ENCODE measurements at regions not wholly inside any gene's neighbourhood (a gene's known extent, or its start where the extent isn't known, plus 50 kb on each side); places are given as distances from the start of the nearest gene placed in this dataset.
A peak's percentile ranks its signal among the peaks of the same experiment; 100 is the strongest.

DNA sequence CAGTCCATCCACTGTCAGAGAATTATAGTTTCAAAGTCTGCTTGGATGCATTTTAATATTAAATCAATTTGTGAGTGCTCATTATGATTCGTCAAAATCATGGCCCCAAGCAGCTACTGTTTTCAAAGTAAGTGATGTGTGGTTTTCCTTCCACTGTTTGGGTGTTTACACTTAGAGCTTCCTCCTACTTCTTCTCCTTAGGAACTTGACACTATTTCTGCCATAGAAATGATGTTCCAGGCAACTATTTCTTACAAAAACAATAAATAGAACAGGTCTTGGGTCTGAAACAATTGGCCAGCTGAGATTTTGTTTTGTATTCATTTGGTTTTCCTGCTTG, 132.8 kb upstream of the RAI14 start:
- DNase-seq (no peak), ATAC-seq (no peak)
- Mint-ChIP-seq H3K36me3 (no peaks in the 10 kb centered on the region), H3K4me1 (peaks cover 2% of the 10 kb centered on the region), H3K4me3 (no peak overlapping the region), H3K27ac (no peak overlapping the region), H3K9me3 (ENCODE audit: low read depth) (no peaks in the 10 kb centered on the region), H3K27me3 (peaks cover 6% of the 10 kb centered on the region)
- CTCF ChIA-PET = interaction anchor here (0.7 to 3.5 kb wide), 20 partner anchors 9 to 480 kb away, joined by 3 to 20 read pairs (median 4); no protein-coding TSS in a partner anchor

GRCh38 chr5:34524123-34524522, 132.0 kb upstream of the RAI14 start:
- no peaks in the 10 kb centered on the region for H3K36me3 Mint-ChIP-seq
- H3K4me1 Mint-ChIP-seq = peaks cover 2% of the 10 kb centered on the region
- DNase-seq = no peak
- peaks cover 3% of the 10 kb centered on the region for H3K27me3 Mint-ChIP-seq
- H3K4me3 Mint-ChIP-seq = no peak overlapping the region
- H3K27ac Mint-ChIP-seq = no peak overlapping the region
- CTCF ChIA-PET = interaction anchor here (0.7 to 3.5 kb wide), 11 partner anchors 9 to 479 kb away, joined by 3 to 20 read pairs (median 4); no protein-coding TSS in a partner anchor
- no peaks in the 10 kb centered on the region for H3K9me3 Mint-ChIP-seq (ENCODE audit: low read depth)
- no peak for ATAC-seq

DNA sequence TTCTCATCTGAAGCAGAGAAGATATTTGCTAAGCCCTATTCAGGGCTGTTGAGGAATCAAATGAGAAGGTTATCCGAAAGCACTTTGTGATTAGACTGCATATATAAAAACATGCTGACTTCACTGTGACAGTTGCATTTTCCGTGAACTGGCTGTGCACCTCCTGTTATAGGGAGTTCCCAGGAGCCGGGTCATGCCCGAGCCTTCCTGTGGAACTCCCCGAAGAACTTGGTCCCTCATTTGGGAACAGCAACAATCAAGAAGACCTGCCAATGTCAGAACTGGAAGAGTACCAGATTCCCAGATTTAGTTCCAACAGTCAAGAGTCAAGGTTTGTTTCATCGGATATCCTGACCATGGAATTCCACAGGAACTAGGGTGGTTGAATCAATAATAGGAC, 130.4 kb upstream of the RAI14 start:
- peaks cover 2% of the 10 kb centered on the region for H3K4me1 Mint-ChIP-seq
- no peak overlapping the region for H3K27ac Mint-ChIP-seq
- CTCF ChIA-PET = interaction anchor here (3.4 to 3.5 kb wide), 2 partner anchors 373 to 478 kb away, joined by 19 to 20 read pairs; no protein-coding TSS in a partner anchor
- H3K36me3 Mint-ChIP-seq = no peaks in the 10 kb centered on the region
- H3K27me3 Mint-ChIP-seq = no peaks in the 10 kb centered on the region
- ATAC-seq (no peak), DNase-seq (no peak)
- no peaks in the 10 kb centered on the region for H3K9me3 Mint-ChIP-seq (ENCODE audit: low read depth)
- H3K4me3 Mint-ChIP-seq = no peak overlapping the region

DNA sequence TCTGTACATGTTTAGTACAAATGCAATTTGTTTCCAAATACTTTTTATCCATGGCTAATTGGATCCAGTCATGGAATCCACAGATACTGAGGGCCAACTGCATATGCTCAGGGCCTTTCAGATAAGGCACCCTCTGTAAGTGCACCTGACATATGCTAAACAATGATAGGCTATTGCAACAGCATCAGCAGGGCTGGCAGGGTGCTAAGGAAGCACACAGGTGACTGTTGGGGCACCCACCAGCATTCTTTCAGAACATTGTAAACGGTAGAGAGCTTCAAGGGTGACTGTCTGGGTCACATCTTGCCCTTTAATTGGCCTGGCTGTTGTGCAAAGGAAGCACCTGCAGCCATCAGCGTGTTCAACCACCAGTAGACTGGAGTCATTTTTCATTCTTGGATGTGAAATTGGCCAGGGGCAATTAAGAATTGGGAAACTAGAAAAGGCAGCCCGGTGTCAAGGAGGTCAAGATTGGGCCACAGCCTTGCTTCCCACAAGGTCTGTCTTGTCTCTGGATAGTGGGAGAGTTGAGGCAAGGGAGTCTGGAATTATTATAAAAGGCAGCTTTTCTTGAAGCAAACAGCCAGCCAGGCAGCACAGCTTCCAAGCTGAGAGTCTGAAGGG, 129.3 kb upstream of the RAI14 start:
- H3K36me3 Mint-ChIP-seq = no peaks in the 10 kb centered on the region
- H3K4me3 Mint-ChIP-seq = no peak overlapping the region
- ATAC-seq = no peak
- no peaks in the 10 kb centered on the region for H3K9me3 Mint-ChIP-seq (ENCODE audit: low read depth)
- CTCF ChIA-PET = no interaction called here
- DNase-seq = no peak
- no peaks in the 10 kb centered on the region for H3K27me3 Mint-ChIP-seq
- H3K4me1 Mint-ChIP-seq = peaks cover 2% of the 10 kb centered on the region
- no peak overlapping the region for H3K27ac Mint-ChIP-seq

- H3K4me3 Mint-ChIP-seq = no peak overlapping the region
- no peaks in the 10 kb centered on the region for H3K27me3 Mint-ChIP-seq
- no peak for DNase-seq
- ATAC-seq = no peak
- H3K4me1 Mint-ChIP-seq = peaks cover 12% of the 10 kb centered on the region
- H3K9me3 Mint-ChIP-seq (ENCODE audit: low read depth) = no peaks in the 10 kb centered on the region
- H3K36me3 Mint-ChIP-seq = no peaks in the 10 kb centered on the region
- CTCF ChIA-PET = interaction anchor here (1.0 kb wide), 1 partner anchor 15 kb away, joined by 3 read pairs; no protein-coding TSS in a partner anchor
- H3K27ac Mint-ChIP-seq = no peak overlapping the region
Measured at GRCh38 chr5:34529581-34530331, 126.4 kb upstream of the RAI14 start.

GRCh38 chr5:34530637-34531036, 125.5 kb upstream of the RAI14 start:
- no peak overlapping the region for H3K4me3 Mint-ChIP-seq
- H3K4me1 Mint-ChIP-seq = peaks cover 12% of the 10 kb centered on the region
- no peak overlapping the region for H3K27ac Mint-ChIP-seq
- peaks cover 4% of the 10 kb centered on the region for H3K27me3 Mint-ChIP-seq
- CTCF ChIA-PET = no interaction called here
- H3K9me3 Mint-ChIP-seq (ENCODE audit: low read depth) = no peaks in the 10 kb centered on the region
- no peaks in the 10 kb centered on the region for H3K36me3 Mint-ChIP-seq
- ATAC-seq (no peak), DNase-seq (no peak)

DNA sequence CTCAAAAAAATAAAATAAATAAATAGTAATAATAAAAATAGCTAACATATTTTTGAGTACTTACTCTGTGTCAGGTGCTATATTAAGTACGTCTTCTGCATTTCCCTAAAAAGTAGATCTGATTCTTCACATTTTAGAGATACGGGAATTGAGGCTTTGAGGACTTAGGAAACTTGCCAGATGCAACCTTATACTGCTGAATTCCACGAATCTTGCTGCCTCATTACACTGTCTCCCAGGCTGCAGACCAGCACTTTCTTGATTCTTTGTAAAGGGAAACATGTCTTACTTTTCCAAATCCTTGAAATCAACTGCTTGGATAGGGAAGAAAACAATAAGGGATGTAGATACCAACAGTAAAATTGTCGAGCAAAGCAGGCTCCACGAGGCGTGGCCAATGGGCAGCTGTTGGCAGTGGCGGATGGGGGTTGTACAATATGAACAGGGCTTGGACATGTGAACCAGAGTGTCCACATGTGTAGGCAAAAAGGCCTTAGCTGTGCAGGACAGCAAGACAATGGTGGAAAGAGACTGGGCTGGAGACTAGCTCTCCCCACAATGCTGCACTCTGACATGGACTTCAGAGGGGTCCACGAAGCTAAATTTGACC, 124.3 kb upstream of the RAI14 start:
- H3K9me3 Mint-ChIP-seq (ENCODE audit: low read depth) = no peaks in the 10 kb centered on the region
- H3K27ac Mint-ChIP-seq = no peak overlapping the region
- CTCF ChIA-PET = no interaction called here
- H3K4me3 Mint-ChIP-seq = no peak overlapping the region
- no peak for ATAC-seq
- peaks cover 12% of the 10 kb centered on the region for H3K4me1 Mint-ChIP-seq
- H3K36me3 Mint-ChIP-seq = no peaks in the 10 kb centered on the region
- peaks cover 15% of the 10 kb centered on the region for H3K27me3 Mint-ChIP-seq
- DNase-seq = no peak

GRCh38 chr5:34533582-34534522, 122.3 kb upstream of the RAI14 start:
- ATAC-seq (peak; percentile 39), DNase-seq (peak; percentile 41)
- Mint-ChIP-seq H3K4me1 (peaks cover 12% of the 10 kb centered on the region), H3K27ac (no peak overlapping the region), H3K27me3 (peaks cover 25% of the 10 kb centered on the region), H3K4me3 (no peak overlapping the region), H3K36me3 (no peaks in the 10 kb centered on the region), H3K9me3 (ENCODE audit: low read depth) (no peaks in the 10 kb centered on the region)
- CTCF ChIA-PET = interaction anchor here (1.0 to 2.3 kb wide), 4 partner anchors 10 to 364 kb away, joined by 3 to 7 read pairs (median 5); no protein-coding TSS in a partner anchor

- Mint-ChIP-seq H3K4me3 (no peak overlapping the region), H3K36me3 (no peaks in the 10 kb centered on the region), H3K4me1 (peaks cover 12% of the 10 kb centered on the region), H3K27ac (no peak overlapping the region), H3K27me3 (peaks cover 32% of the 10 kb centered on the region), H3K9me3 (ENCODE audit: low read depth) (no peaks in the 10 kb centered on the region)
- DNase-seq = no peak
- ATAC-seq = no peak
- CTCF ChIA-PET = interaction anchor here (1.9 to 2.3 kb wide), 2 partner anchors 48 to 363 kb away, joined by 6 to 7 read pairs; no protein-coding TSS in a partner anchor
Measured at GRCh38 chr5:34534523-34535103, 121.5 kb upstream of the RAI14 start.

DNA sequence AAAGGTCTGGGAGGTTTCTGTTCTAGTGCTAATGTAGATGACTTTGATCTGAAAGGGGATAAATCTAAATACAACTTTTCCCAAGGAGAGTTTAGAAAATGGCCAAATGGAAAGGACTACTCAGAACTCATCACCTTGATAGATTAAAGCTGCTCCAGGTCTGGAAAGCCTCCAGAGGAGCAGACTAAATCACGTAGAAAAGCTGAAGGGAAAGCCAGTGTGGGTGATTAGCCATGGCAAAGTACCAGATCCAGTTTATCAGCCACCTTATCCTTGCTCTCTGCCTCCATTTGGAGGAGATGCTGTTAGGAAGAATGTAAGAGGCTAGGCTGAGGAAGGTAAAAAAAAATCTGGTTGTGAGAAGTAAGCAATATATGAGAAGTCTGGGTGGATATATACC, 120.7 kb upstream of the RAI14 start:
- H3K36me3 Mint-ChIP-seq = no peaks in the 10 kb centered on the region
- H3K4me3 Mint-ChIP-seq = no peak overlapping the region
- peaks cover 12% of the 10 kb centered on the region for H3K4me1 Mint-ChIP-seq
- DNase-seq = no peak
- no peak overlapping the region for H3K27ac Mint-ChIP-seq
- CTCF ChIA-PET = interaction anchor here (2.3 kb wide), 1 partner anchor 363 kb away, joined by 6 read pairs; no protein-coding TSS in a partner anchor
- peaks cover 36% of the 10 kb centered on the region for H3K27me3 Mint-ChIP-seq
- no peak for ATAC-seq
- no peaks in the 10 kb centered on the region for H3K9me3 Mint-ChIP-seq (ENCODE audit: low read depth)

- Mint-ChIP-seq H3K27ac (no peak overlapping the region), H3K36me3 (no peaks in the 10 kb centered on the region), H3K4me1 (peaks cover 12% of the 10 kb centered on the region), H3K4me3 (no peak overlapping the region), H3K27me3 (peaks cover 36% of the 10 kb centered on the region), H3K9me3 (ENCODE audit: low read depth) (no peaks in the 10 kb centered on the region)
- CTCF ChIA-PET = interaction anchor here (2.9 kb wide), 1 partner anchor 13 kb away, joined by 11 read pairs; no protein-coding TSS in a partner anchor
- ATAC-seq = no peak
- DNase-seq = no peak
Measured at GRCh38 chr5:34535944-34536623, 120.0 kb upstream of the RAI14 start.

DNA sequence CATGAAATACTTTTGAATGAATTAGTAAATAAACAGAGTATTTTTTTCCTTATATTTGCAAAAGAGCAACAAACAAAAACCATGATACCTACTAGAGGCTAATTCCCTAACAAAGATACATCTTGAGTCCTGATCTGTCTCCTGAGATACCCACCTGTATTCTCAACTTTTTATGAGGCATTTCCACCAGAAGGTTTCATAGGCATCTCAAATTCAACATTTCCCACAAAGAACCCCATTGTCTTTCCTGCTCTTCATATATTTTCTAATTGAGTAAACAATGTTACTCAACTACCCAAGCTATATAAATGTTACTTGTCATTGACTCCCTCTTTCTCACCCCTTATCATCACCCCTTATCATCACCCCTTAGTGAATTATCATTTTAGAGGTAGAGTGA, 119.4 kb upstream of the RAI14 start:
- ATAC-seq (no peak), DNase-seq (no peak)
- H3K27me3 Mint-ChIP-seq = peaks cover 36% of the 10 kb centered on the region
- H3K36me3 Mint-ChIP-seq = no peaks in the 10 kb centered on the region
- H3K9me3 Mint-ChIP-seq (ENCODE audit: low read depth) = no peaks in the 10 kb centered on the region
- no peak overlapping the region for H3K27ac Mint-ChIP-seq
- no peak overlapping the region for H3K4me3 Mint-ChIP-seq
- peaks cover 12% of the 10 kb centered on the region for H3K4me1 Mint-ChIP-seq
- CTCF ChIA-PET = interaction anchor here (2.9 kb wide), 1 partner anchor 13 kb away, joined by 11 read pairs; no protein-coding TSS in a partner anchor
